COR-L47 (cell line): ENCODE measurements at regions not wholly inside any gene's neighbourhood (a gene's known extent, or its start where the extent isn't known, plus 50 kb on each side); places are given as distances from the start of the nearest gene placed in this dataset.
"Not testable (repeated sequence)": the region's sequence is repeated elsewhere in the genome, so short reads cannot be mapped to it uniquely, and the experiment has no call there.

ENCODE experiments used
- DNase-seq: peaks from one replicate; lab custom pipeline; 2025; lab: John Stamatoyannopoulos, UW

- DNase-seq: no peak
Observed at GRCh38 chr4:141459020-141459419, 177.4 kb upstream of the IL15 start.

- no peak for DNase-seq
Observed at GRCh38 chr4:141462361-141462760, 174.0 kb upstream of the IL15 start.

GRCh38 chr4:141463678-141464077 lies 172.7 kb upstream of the IL15 start:
- DNase-seq: no peak

GRCh38 chr4:141464366-141464765 lies 172.0 kb upstream of the IL15 start:
- DNase-seq: peak; percentile 85

GRCh38 chr4:141465171-141465570 lies 171.2 kb upstream of the IL15 start:
- DNase-seq: no peak

- DNase-seq: no peak
Observed at GRCh38 chr4:141467225-141467624, 169.2 kb upstream of the IL15 start.

GRCh38 chr4:141469392-141469791 lies 167.0 kb upstream of the IL15 start:
- DNase-seq: no peak

GRCh38 chr4:141473026-141473540 lies 163.3 kb upstream of the IL15 start:
- no peak for DNase-seq

- no peak for DNase-seq
Observed at GRCh38 chr4:141473952-141474351, 162.4 kb upstream of the IL15 start.

- DNase-seq: no peak
Observed at GRCh38 chr4:141480950-141481349, 155.4 kb upstream of the IL15 start.

- not testable (repeated sequence) for DNase-seq
Observed at GRCh38 chr4:141484298-141484697, 152.1 kb upstream of the IL15 start.

- DNase-seq: no peak
Observed at GRCh38 chr4:141486375-141486997, 149.9 kb upstream of the IL15 start.

GRCh38 chr4:141497627-141498026 lies 138.8 kb upstream of the IL15 start:
- no peak for DNase-seq

- DNase-seq: no peak
Observed at GRCh38 chr4:141499261-141499853, 137.0 kb upstream of the IL15 start.

- DNase-seq: no peak
Observed at GRCh38 chr4:141501395-141501794, 135.0 kb upstream of the IL15 start.

GRCh38 chr4:141501931-141502330 lies 134.5 kb upstream of the IL15 start:
- DNase-seq: no peak

GRCh38 chr4:141502755-141503154 lies 133.6 kb upstream of the IL15 start:
- no peak for DNase-seq

GRCh38 chr4:141503260-141503659 lies 133.1 kb upstream of the IL15 start:
- no peak for DNase-seq

- DNase-seq: no peak
Observed at GRCh38 chr4:141511055-141511454, 125.3 kb upstream of the IL15 start.

- no peak for DNase-seq
Observed at GRCh38 chr4:141513866-141514265, 122.5 kb upstream of the IL15 start.

GRCh38 chr4:141518222-141518621 lies 118.2 kb upstream of the IL15 start:
- no peak for DNase-seq

GRCh38 chr4:141524116-141524515 lies 112.3 kb upstream of the IL15 start:
- DNase-seq: no peak

GRCh38 chr4:141524841-141525240 lies 111.5 kb upstream of the IL15 start:
- no peak for DNase-seq

- DNase-seq: no peak
Observed at GRCh38 chr4:141530627-141531026, 105.8 kb upstream of the IL15 start.
